Psoas muscle (tissue), 7 donors: ENCODE measurements at regions not wholly inside any gene's neighbourhood (a gene's known extent, or its start where the extent isn't known, plus 50 kb on each side); places are given as distances from the start of the nearest gene placed in this dataset.

Experiments
- ATAC-seq, 4 donors: fragments of 200-7000 bp; cut with Tn5 transposase; one replicate each; pipeline ENCODE4 v1.9.1; 2020; ENCODE audit warnings: moderate library complexity in 3 of 4, mild to moderate bottlenecking in 2 of 4
- DNase-seq, 2 donors: peaks; one replicate each; pipeline ENCODE4 v3.0.0-alpha.2; 2020
- H3K27ac ChIP-seq: fragments of 200-600 bp; one replicate; pipeline ENCODE4 v1.8.0; 2022
- H3K27me3 ChIP-seq, 3 donors: fragments of 200-600 bp in 1 of 3; one replicate each; pipeline versions ENCODE4 v1.6.1 to v1.8.0; 2013 to 2022; ENCODE audit warnings: low read length in 2 of 3, mild to moderate bottlenecking in 2 of 3, moderate library complexity in 1 of 3; ENCODE audit not compliant: insufficient read depth in 3 of 3
- H3K36me3 ChIP-seq, 2 donors: fragments of 200-600 bp in 1 of 2; one replicate each; pipeline versions ENCODE4 v1.6.1 to v1.8.0; 2013 to 2022; ENCODE audit warnings: low read depth in 1 of 2, mild to moderate bottlenecking in 1 of 2, moderate library complexity in 1 of 2; ENCODE audit not compliant: insufficient read depth in 1 of 2
- H3K4me1 ChIP-seq: fragments of 200-600 bp; one replicate; pipeline ENCODE4 v1.8.0; 2022
- H3K4me3 ChIP-seq: fragments of 200-600 bp; one replicate; pipeline ENCODE4 v1.8.0; 2022; ENCODE audit warnings: mild to moderate bottlenecking
- H3K9me3 ChIP-seq: fragments of 200-600 bp; one replicate; pipeline ENCODE4 v1.8.0; 2022
- WGBS, 3 donors: extraction: QIAGEN DNeasy Blood & Tissue Kit; methylation state at CpG; one replicate each; pipeline versions ENCODE4 v1.1.6 to v1.1.7; 2013; 5-methylcytosine and 5-hydroxymethylcytosine counted together
- intact Hi-C, 2 donors: fragments of 100-400 bp; cut with DNase I; formaldehyde crosslinking; loops; one replicate each; pipeline versions ENCODE4 v1.11.0 to v1.14.2; 2022
- TF ChIP-seq, protein P1 (sequence below): fragments of 200-600 bp; IDR thresholded peaks from one replicate; pipeline ENCODE4 v1.8.0; 2022; ENCODE audit warnings: antibody characterized with exemption
- donor health status: healthy with polysubstance abuse.
- donor health status: DM: no; HTN: no; CAD: no; lungs with moderate emphysema.
- donor health status: Bipolar disorder and iron deficiency.
- donor health status: healthy.
- donor health status: DM: yes; HTN: yes; CAD: no.
- donor health status: DM: no; HTN: no; CAD: no.
- donor health status: DM: yes; HTN: yes; CAD: no.

DNA sequence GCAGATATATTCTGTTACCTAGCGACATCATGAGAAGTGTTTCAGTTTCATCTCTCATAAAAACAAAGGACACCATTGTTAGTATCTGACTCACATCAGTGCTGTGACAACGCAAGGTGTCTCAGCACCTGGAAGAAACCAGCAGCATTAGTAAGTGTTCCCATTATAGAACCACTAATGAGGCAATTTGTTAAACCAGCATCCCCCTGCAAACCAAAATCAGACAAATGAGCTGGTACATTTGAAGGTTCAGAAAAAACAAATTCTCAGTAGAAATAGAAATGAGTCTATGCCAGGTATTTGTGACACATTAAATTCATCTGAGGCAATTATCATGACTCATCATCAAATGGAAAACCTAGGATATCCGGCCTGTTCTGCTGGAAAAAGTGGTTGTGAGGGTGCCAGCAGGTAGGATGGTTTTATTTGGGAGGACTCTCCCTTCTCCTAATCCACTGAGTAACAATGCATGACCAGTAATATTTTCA, 151.7 kb downstream of the TMEM200A start:
- H3K36me3 ChIP-seq = no peaks in the 10 kb centered on the region
- WGBS, 3 donors = 78 to 82% (median 81%) methylated on average over 3 of the region's 3 CpGs

DNA sequence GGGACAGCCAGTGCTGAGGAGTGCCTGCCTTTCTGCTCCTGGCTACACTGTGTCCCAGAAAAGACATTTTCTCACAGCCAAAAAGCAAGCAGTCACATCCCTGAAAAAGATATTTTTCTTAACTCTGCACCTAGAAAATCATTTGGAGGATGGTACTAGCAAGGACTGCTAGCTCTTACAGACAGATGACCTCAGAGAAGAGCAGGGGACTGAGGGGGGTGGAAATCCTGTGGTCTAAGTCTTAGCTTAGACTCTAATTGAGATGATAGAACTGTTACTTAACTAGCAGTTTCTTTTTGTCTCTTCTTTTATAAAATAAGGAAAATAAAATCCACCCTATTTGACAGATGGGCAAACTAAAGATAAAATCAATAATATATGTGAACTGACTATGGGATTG, 152.8 kb downstream of the TMEM200A start:
- Histone ChIP-seq H3K36me3 (no peaks in the 10 kb centered on the region), H3K27ac (no peak overlapping the region), H3K9me3 (no peaks in the 10 kb centered on the region), H3K4me1 (peaks cover 3% of the 10 kb centered on the region), H3K4me3 (no peak overlapping the region), H3K27me3 (no peaks in the 10 kb centered on the region)
- intact Hi-C loops = no loop called here
- TF ChIP-seq, protein P1, sequence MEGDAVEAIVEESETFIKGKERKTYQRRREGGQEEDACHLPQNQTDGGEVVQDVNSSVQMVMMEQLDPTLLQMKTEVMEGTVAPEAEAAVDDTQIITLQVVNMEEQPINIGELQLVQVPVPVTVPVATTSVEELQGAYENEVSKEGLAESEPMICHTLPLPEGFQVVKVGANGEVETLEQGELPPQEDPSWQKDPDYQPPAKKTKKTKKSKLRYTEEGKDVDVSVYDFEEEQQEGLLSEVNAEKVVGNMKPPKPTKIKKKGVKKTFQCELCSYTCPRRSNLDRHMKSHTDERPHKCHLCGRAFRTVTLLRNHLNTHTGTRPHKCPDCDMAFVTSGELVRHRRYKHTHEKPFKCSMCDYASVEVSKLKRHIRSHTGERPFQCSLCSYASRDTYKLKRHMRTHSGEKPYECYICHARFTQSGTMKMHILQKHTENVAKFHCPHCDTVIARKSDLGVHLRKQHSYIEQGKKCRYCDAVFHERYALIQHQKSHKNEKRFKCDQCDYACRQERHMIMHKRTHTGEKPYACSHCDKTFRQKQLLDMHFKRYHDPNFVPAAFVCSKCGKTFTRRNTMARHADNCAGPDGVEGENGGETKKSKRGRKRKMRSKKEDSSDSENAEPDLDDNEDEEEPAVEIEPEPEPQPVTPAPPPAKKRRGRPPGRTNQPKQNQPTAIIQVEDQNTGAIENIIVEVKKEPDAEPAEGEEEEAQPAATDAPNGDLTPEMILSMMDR = no peak
- ATAC-seq = no peak
- no peak for DNase-seq

More for the DNA sequence above, 151.7 kb downstream of the TMEM200A start:
- TF ChIP-seq, protein P1 = no peak
- Histone ChIP-seq H3K9me3 (no peaks in the 10 kb centered on the region), H3K4me1 (no peaks in the 10 kb centered on the region), H3K4me3 (no peak overlapping the region), H3K27ac (no peak overlapping the region), H3K27me3 (no peaks in the 10 kb centered on the region)
- intact Hi-C loops = no loop called here
- ATAC-seq (no peak), DNase-seq (no peak)

DNA sequence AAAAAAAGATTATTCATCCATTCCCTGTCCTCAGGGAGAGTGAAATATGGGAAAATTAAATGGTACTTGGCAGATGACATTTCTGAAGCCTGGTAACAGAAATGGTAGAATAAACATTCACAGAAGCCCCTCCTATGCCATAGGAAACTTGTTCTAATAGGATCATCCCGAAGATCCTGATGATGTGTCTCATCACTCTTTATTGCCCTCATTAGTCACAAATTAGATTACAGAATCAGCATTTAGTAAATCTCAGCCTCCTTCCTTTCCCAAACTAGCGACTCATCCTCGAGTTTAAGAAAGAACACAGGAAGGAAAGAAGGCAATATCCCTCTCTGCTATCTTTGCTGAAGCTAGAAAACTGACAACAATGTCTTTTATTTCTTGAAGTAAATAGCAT, 154.4 kb downstream of the TMEM200A start:
- no peak for DNase-seq
- Histone ChIP-seq H3K4me1 (peaks cover 4% of the 10 kb centered on the region), H3K27me3 (no peaks in the 10 kb centered on the region), H3K27ac (no peak overlapping the region), H3K4me3 (no peak overlapping the region), H3K36me3 (no peaks in the 10 kb centered on the region), H3K9me3 (no peaks in the 10 kb centered on the region)
- intact Hi-C loops = no loop called here
- ATAC-seq = no peak
- 52 to 66% (median 55%) methylated on average over 3 of the region's 3 CpGs for WGBS, 3 donors
- TF ChIP-seq, protein P1 = no peak

DNA sequence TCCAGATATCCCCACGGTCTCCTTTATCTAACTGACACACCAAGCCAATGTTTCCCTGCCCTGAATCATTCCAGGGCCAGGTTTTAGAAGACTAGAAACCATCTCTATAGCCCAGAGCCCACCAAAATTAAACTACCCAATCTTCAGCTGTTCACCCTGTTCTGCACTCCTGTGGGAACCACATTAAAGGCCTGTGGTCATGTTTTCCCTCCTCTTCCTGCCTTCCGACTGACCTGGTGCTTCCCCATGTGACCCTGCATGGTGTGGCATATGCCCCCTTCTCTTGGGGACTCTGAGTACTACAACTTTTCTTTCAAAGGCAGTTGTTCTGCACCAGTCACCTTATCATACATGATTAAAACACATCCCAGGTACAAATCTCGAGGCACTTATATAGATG, 155.0 kb downstream of the TMEM200A start:
- TF ChIP-seq, protein P1 = no peak
- H3K27me3 ChIP-seq = no peaks in the 10 kb centered on the region
- H3K4me1 ChIP-seq = peaks cover 4% of the 10 kb centered on the region
- H3K9me3 ChIP-seq = no peaks in the 10 kb centered on the region
- intact Hi-C loops = no loop called here
- no peak overlapping the region for H3K4me3 ChIP-seq
- H3K27ac ChIP-seq = no peak overlapping the region
- WGBS, 3 donors = 79 to 85% (median 82%) methylated on average over 3 of the region's 3 CpGs
- ATAC-seq = no peak
- H3K36me3 ChIP-seq = no peaks in the 10 kb centered on the region
- no peak for DNase-seq

DNA sequence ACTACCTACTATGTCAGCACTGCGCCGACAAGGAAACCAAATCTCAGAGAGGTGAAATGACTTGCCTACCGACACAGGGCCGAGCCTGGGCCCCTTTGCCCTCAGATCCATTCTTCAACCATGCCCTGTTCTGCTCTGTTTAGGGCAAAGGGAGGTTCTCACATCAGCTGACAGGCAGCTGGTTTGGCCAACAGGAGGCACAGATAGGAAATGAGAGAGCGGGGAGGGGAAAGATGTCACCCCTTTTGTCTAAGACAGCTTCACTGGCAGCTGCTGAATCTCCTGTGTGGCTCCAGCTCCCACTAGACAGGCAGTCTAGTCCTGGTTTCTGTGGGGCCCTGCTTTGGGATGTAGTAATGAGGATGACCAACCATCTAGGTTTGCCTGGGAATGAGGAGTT, 158.7 kb downstream of the TMEM200A start:
- Histone ChIP-seq H3K4me1 (peaks cover 4% of the 10 kb centered on the region), H3K27ac (no peak overlapping the region), H3K36me3 (no peaks in the 10 kb centered on the region), H3K4me3 (no peak overlapping the region), H3K27me3 (no peaks in the 10 kb centered on the region), H3K9me3 (no peaks in the 10 kb centered on the region)
- intact Hi-C loops = no loop called here
- no peak for ATAC-seq
- DNase-seq = no peak
- TF ChIP-seq, protein P1 = no peak
- 92 to 98% (median 93%) methylated on average over 5 of the region's 5 CpGs for WGBS, 3 donors
